HK-2 (cell line): ENCODE measurements at regions not wholly inside any gene's neighbourhood (a gene's known extent, or its start where the extent isn't known, plus 50 kb on each side); places are given as distances from the start of the nearest gene placed in this dataset.

Experiments used
- DNase-seq: peaks from one replicate; pipeline ENCODE4 v3.0.0-alpha.2; 2018; ENCODE audit not compliant: unreplicated experiment

DNA sequence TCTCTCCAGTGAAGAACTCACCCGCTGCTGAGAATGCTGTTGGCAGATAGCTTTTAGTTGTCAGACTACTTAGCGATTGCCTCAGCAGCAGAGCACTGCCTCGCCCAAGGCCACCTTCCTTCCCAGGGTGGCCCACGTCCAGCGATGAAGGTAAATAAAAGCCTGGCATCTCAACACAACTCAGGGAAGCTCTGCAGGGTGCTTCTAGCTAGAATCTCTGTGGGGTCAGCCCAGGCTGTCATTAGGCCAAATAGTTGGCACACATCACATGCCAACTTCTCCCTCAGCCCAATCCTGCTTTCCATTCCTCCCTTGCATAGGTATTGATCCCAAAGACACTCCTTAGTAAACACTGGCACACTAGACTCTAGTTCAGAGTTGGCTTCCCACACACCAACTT, 368.1 kb upstream of the TMTC1 start:
- DNase-seq: no peak

DNA sequence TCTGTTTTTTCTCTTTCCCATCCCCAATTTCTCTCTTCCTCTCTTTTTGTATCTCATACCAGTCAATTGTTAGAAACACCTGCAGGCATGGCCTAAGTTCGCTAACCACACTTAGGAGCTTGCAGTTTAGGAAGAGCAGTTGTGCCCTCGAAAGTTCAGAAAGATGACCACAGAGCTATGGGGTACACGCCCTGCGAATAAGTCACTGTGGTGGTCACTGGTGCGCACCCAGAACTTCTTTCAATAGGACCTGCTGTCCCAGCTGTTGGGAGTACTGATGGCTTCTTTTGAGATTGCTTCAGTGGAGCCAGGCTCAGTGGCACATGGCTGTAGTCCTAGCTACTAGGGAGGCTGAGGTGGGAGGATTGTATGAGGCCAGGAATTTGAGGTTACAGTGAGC, 362.8 kb upstream of the TMTC1 start:
- DNase-seq: no peak

DNA sequence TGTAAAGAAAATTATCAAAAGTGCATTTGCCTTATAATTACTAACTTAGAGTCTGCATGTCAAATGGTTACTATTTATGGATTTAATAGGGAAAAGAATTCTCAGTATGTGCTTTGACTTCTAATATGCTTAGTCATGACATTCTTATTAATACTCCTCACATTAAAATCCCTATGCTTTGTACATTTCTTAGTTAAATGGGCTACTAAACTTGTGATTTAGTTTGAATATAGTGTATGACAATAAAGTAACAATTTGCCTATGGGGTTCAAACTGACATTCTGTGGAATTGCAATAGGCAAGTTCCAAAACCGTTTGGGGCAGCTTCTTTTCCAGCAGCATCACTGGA, 361.9 kb upstream of the TMTC1 start:
- DNase-seq: no peak

DNA sequence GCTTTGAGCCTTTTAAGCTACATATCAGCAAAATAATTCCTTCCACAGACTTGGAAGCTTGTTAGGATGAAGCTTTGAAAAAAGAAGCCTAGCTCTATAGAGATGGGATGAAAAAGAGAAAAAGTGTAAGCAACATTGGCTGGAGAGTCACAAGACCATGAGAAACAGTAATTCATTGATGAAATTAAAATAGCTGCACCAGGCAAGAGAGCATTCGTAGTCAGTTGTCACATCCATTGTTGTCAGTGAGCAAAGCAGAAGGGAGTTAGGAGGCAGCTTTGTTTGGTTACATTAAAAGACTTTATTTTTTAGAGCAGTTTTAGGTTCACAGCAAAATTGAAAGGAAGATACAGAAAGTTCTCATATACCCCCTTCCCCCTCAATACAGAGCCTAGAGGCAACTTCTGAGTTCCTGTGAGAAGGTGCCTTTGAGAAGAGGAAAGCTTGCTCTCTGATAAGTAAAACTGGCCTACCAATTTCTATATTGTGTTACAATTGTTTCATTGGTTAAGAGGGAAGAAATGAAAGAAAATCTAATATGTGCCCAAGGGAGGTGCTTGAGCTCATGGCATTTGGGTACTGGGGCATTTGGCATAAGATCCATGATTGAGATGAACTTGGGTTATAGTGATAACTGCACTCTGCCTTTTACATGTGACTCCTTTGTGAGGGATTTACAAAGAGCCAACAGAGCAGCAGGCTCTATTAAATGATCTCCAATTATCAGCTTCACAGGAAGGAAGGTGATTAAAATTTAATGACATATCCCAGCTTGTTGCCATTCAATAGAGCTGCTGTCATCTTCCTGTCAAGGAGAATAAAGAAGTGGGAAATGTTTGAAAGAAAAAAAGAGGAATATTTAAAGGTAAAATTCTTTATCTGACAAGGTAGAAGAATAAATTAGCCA, 361.3 kb upstream of the TMTC1 start:
- no peak for DNase-seq

DNA sequence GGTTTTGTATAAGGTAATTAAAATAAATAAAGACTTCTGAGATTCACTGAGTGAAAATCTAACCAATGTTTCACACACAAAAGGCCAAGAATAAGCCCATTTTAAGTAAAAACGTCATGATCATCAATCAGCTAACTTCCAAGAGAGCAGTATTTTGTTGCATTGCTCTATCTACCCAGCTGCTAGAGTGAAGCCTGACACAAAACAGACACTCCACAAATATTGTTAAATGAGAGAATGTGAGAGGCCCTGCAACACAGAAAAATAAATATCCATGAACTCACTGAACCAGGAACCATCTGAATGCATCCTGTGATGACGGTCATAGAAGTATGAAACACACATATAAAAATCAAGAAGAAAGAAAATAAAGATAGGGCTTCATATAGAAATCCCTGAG, 358.6 kb upstream of the TMTC1 start:
- no peak for DNase-seq

DNA sequence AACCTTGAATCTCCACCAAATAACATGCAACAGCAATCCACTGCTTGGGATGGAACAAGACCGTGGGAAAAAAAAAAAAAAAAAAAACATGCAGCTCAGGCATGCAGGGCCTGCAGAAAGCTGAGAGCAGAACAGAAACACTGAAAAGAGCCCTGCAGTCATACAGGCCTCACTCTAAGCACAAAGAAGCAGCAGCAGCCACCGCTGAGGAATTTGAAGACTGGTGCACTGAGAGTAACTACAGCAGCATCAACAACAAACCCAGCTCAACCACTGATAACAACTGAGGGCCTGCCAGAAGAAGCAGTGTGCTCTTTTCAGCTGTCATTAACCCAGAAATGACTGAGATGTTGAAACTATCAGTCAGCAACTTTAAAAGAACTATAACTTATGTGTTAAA, 354.7 kb upstream of the TMTC1 start:
- DNase-seq: no peak

DNA sequence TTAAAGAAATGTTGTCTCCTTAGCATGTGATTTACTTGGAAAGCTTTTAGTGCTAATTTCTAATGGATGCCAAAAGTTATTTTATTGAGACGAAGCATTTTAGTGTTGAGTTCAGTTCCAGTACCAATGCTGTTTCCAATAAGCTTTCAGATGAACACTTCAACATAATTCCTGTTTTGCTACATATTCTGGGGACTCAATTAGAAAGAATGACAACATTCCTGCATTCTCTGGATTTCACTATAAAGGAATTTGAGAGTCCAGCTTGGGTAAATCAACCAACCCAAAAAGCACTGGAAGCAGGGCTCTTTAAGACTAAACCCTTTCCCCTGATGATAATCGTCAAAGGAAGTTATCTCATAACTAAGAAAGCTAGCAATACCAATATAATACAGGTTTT, 353.0 kb upstream of the TMTC1 start:
- DNase-seq: no peak

DNA sequence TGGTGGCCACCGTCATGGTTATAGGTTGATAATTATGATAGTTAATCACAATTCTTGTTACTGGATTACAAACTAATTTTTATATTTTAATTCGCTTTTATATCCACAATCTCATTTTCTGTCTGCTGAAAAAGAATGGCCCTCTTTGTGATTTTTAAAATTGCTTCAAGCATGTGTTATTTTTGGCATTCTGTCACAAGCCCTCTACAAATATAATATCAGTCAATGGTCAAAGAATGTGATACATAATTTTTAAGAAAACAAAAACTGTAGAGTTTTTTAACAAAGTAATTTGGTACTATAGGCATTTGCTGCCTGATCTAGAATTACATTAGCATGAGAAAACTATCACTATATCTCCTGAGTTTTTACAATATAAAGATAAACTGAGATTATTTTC, 352.0 kb upstream of the TMTC1 start:
- DNase-seq: no peak

DNA sequence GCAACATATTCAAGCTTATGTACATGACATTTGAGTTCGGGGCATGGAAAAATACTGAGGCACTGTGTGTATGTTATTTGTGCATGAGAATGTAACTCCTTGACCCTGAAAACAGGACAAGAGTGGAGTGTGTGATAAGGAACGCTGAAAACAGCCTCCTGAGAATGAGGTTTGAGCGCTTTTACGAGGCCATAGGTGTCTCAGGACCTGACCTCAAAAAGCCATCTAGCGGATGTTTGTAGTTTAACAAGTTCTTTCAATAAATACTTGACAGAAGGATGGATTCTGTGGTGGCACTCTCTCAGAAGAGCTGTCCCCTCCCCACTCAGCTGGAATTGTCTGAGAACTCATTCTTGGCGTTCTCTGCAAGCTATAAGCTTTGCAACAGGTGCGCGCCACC, 350.5 kb upstream of the TMTC1 start:
- DNase-seq: no peak

DNA sequence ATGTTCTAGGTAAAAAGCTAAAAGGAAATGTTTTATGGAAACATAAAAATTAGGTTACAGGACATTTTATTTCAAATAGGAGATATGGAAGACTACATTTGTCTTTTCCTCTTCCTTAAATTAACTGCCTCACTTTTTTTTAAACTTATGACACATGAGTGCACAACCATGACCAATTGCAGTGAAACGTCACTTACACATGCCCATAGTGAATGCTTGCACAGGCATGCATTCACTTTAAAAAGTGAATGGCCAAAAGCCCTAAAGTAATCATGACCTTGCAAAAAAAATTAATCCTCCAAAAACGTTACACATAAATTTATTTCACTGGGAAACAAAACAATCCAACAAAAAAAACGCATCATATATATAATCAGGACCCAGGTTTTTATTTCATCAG, 343.2 kb upstream of the TMTC1 start:
- DNase-seq: no peak

DNA sequence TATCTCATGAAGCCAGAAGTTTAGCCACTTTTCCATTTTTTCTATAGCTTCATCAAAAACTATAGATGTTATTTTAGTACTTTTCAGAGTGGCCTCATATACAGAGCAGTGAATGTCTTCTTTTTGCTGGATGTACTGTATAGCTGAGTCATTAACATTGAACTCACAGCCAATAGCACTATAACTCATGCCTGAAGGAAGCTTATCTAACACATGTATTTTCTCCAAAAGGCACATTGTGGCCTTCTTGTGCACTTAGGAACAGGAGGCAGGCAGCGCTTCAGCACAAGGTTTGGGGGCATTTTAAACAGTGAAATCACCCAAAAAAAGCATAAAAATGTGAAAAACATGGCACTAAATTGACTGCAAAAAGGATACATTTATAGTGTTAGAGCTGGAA, 336.8 kb upstream of the TMTC1 start:
- DNase-seq: no peak

DNA sequence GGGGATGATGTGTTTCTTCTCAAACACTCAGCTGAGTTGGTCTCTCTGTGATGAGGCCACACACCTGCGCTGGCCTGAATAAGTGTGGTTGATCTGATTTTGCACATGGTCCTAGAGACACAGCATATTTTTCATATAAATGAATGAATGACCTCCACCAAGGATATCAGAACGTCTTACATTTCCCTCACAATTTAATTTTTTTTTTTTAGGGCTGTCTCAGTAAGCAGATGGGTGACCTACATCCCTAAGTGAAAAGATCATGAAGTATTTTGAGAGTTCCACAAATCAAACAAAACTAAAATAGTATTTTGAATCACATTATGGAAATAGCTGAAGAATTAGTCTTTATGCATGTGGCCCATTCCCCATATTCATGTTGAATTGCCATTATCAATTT, 333.7 kb upstream of the TMTC1 start:
- no peak for DNase-seq

DNA sequence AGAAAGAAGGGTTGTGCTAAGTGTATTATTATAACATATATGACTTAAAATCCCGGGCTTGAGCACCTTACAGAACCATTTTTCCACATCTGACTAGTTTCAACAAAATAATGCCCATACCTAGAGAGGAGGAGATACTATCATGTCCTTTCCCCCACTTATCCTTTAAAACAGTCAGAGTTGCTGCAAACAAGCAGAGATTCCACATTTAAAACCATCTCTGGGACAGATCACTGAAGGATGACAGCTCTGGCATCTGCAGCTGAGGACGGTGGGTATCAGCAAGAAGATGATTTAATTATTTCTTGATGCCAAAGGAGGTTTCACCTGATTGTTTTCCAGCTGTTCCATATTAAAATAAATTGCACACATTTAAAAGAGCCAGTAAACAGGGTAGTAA, 328.0 kb upstream of the TMTC1 start:
- no peak for DNase-seq

DNA sequence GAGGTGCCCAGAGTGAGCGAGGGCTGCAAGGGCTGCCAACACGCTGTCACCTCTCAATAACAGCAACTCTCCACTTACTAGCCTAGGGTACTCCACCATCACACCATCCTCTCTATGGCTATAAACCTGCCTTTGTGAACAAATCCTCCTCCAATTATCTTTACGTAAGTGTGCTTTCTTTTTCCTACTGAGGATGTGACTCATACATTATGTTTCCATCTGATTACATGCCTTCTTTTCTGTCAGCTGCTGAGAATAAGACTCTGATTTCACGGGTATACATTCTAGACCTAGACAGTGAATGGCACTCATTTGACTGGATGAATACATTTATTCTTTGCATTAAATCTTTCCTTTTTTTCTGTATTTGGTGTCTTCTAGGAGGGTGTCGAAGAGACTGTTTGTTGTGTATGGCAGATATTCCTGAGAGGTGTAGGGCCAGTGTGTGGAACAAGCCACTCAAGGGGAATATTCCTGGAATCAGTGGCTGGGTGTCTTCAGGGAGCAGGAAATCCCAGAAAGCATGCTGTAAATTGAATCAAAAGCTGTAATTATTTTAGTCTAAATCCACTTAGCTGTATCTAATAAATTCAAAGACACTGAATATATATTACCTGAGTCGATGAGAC, 327.3 kb upstream of the TMTC1 start:
- no peak for DNase-seq

DNA sequence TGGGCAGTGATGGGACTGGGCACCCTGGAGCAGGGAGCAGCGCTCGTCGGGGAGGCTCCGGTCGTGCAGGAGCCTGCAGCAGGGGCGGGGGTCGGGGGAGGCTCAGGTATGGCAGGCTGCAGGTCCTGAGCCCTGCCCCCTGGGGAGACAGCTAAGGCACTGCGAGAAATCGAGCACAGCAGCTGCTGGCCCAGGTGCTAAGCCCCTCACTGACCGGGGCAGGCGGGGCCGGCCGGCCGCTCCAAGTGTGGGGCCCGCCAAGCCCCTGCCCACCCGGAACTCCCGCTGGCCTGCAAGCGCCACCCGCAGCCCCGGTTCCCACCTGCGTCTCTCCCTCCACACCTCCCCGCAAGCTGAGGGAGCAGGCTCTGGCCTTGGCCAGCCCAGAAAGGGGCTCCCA, 326.8 kb upstream of the TMTC1 start:
- DNase-seq: no peak

DNA sequence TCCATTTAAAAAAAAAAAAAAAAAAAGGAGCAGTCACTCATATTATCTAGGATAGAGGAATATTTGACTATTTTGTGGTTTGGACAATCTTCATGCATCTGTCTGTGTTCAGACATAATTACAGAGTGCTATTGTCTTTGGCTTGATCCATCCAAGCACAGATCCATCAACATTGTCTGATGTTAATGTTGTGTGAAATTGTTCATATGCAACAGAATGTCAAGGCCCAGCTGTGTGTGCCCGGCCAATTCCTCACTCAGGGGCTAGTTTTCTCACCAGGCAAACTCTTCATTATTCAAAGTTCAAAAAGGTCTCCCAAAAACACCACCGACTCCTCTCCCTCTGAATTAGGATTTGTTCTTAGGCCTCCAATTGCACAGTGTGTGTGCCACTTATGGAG, 324.9 kb upstream of the TMTC1 start:
- no peak for DNase-seq

DNA sequence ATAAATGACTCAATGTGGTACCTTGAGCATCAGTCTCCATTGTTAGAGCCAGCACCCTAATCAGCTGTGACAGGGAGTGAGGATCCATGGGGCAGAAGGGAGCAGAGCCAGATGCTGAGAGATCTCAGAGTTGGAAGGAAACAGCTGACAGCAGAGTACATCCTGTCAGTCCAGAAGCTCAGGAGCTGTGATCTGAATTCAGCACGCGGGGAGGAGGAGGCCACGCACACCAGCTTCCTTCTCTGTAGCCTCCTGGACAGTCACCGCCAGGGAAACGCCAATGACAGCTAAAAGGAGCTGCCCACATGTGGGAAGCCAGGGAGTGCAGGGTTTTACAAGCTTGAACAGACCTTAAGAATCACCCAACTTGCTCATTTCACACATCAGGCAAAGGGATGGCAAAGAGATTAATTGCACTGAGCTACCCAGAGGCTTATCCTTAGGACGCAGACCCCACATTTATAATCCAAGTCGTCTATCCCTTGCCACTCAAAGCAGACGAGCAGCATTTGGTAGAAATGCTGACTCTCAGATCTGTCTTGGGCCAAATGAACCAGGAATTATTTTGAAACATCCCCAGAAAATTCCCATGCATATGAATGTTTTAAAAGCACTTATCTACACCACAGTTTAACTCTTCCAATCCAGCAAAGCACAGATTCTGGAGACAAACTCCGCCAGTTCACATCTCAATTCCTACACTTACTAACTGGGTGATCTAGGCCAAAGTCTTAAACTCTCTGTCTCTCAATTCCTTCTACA, 322.6 kb upstream of the TMTC1 start:
- no peak for DNase-seq

DNA sequence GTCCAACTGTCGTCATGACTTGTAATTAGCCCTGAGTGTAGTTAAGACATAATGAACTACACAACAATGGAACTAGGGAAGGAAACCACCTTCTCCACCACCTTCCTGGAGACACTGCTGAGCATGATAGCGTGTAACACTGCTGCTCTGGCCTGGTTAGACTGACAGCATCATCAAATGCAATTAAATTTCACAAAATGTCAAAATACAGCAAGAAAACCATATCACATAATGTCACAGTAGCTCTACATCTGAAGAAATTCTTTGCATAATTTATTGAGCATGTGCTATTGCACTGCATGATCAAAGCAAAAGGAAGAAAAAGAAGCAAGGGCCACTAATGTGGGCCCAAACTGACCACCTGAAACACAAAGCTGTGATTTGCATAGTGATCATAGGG, 321.8 kb upstream of the TMTC1 start:
- no peak for DNase-seq

DNA sequence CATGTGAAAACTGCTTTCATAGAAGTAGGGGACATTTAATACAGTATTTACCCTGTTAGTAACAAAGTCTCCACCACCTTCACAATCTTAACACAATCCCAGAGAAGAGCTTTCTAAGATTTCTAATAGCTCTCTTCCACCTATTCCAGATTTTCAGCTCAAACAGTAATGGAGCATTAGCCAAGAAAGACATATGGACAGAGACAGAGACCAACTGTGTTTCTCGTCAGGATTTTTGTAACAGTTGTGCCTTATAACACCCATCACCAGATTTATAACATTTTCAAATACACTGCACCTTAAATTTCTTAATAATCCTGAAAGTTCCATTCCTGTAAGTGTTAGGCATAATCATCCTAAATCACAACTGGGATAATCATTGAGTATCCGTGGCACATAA, 321.2 kb upstream of the TMTC1 start:
- no peak for DNase-seq

DNA sequence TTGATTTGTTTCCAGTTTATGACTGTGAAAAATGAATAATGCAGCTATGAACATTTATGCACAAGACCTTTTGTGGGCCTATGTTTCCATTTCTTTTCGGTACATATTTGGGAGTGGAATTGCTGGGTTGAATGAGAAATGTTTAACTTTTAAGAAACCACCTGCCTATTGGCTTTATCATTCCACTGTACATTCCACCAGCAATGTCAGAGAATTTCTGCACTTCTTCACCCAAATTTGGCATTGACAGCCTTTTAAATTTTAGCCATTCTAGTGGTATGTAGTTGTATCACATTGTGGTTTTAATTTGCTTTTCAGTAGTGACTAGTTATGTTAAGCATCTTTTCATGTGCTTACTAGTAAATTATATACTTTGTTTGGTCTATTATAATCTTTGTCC, 317.0 kb upstream of the TMTC1 start:
- no peak for DNase-seq

DNA sequence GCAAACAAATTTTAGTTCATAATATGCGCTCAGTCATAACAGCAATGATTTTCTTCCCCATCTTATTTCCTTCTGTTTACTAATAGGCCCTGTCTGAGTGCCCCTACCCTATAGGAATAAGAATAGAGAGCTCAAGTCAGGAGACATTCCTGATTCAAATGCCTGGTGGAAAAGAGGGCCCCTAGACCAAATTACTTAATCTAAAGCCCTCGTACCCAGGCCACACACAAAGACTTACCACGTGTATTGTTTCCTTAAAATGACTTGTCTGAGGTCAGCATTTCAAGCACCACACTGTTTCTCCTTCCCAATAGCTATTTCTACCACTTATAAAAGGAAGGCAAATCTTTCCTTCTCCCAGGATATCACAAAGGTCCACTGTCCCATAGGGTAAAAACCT, 314.9 kb upstream of the TMTC1 start:
- no peak for DNase-seq

DNA sequence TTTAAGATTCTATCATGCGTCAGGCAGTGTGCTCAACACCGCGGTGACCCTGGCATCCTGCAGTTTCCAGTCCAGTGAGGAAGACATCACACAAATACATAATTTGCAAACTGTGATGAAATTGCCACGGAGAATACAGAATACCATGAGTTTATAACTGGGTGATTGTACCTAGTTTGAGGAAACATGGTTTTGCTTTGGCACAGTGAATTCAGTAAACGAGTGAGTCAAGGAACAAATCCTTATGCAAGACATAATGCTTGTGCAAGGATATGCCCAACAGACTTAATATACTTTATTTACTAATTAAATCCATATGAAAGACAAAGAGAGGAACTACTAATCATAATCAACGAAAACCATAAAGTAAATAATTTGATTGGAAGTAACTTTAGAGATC, 311.8 kb upstream of the TMTC1 start:
- no peak for DNase-seq

DNA sequence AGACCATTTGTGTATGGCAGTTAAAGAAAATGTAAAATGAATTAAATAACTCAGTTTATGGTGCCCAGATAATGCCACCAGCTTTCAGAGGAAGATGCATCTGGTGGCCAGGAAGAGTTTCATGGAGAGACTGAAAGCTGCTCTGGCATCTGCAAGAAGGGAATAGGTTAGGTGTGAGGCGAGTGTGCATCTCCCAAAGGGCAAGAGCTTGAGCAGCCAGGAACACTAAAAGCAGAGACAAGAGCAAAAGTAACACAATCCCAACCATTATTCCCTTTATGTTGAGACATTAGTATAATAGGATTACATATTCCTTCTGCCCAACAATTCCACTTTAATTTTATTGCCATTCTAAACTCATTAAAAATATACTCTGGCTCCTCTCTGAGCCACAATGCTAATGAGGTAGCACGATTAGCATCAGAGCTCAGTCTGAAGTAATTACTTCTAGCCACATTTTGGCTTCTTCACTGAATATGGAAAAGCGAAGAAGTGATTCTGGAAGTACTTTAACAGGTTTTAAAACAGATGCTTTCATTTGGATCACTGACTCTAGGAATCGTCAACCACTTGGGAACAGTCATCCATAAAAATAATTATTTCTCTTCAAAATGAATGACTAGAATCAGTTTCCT, 309.4 kb upstream of the TMTC1 start:
- DNase-seq: no peak
